SH-SY5Y (cell line): ENCODE measurements at regions not wholly inside any gene's neighbourhood (a gene's known extent, or its start where the extent isn't known, plus 50 kb on each side); places are given as distances from the start of the nearest gene placed in this dataset.

Experiments
- GATA2 ChIP-seq: IDR thresholded peaks from 2 replicates; pipeline ENCODE4 v1.6.1; 2011; ENCODE audit warnings: mild to moderate bottlenecking, low read depth, low read length
- GATA3 ChIP-seq: IDR thresholded peaks from 2 replicates; pipeline ENCODE4 v1.6.1; 2011; ENCODE audit warnings: low read depth, mild to moderate bottlenecking, low read length, moderate library complexity

DNA sequence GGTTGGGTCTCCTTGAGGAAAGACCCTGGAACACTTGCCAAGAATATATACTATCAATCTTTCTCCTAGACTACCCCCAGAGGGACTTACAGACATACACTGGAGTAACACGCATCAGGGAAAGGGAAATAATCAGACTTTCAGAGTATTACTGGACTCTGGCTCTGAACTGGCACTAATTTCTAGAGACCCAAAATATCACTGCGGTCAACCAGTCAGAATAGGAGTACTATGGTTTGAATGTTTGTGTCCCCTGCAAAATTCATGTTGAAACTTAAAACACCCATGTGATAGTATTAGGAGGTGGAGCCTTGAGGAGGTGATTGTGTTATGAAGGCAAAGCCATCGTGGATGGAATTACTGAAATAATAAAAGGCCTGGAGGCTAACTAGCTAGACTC lies 323.7 kb downstream of the EN1 start:
- TF ChIP-seq GATA3 (no peak), GATA2 (no peak)
